ENCODE measurements at regions not wholly inside any gene's neighbourhood (a gene's known extent, or its start where the extent isn't known, plus 50 kb on each side); places are given as distances from the start of the nearest gene placed in this dataset.

GRCh38 chr4:17045866-17046265, 147.4 kb upstream of the LDB2 start:
- no peak overlapping the region for H3K27ac ChIP-seq (ENCODE audit: low read depth in 1 of 2, low read length in 2 of 2)
- no peaks in the 10 kb centered on the region for H3K27me3 ChIP-seq (ENCODE audit: control insufficient read depth in 1 of 2, insufficient read depth in 2 of 2, low read length in 2 of 2)
- Mint-ChIP-seq H3K27me3 (no peaks in the 10 kb centered on the region), H3K4me3 (no peak overlapping the region), H3K36me3 (ENCODE audit: low read depth) (no peaks in the 10 kb centered on the region), H3K9me3 (no peaks in the 10 kb centered on the region), H3K27ac (no peak overlapping the region), H3K4me1 (ENCODE audit: low read depth) (no peaks in the 10 kb centered on the region)
- ChIA-PET POLR2A (no interaction called here), CTCF (no interaction called here)
- peaks cover 0 to 3% of the 10 kb centered on the region in 2 experiments for H3K9me3 ChIP-seq (ENCODE audit: control insufficient read depth in 1 of 2, insufficient read depth in 1 of 2, low read length in 2 of 2)
- ATAC-seq (ENCODE audit: poor library complexity) (no peak), DNase-seq (no peak)
- no peak for TF ChIP-seq CTCF (IDR thresholded peaks at IDR 0.05)
- no peaks in the 10 kb centered on the region for H3K36me3 ChIP-seq (ENCODE audit: insufficient read depth, low read length)
- H3K4me1 ChIP-seq (ENCODE audit: insufficient read depth, low read length): no peaks in the 10 kb centered on the region
- no peak overlapping the region for H3K4me3 ChIP-seq (ENCODE audit: low read length)
- intact Hi-C loops (cut with DNase I, micrococcal nuclease): no loop called here

GRCh38 chr4:17038510-17039176, 140.2 kb upstream of the LDB2 start:
- CTCF ChIA-PET: no interaction called here
- H3K36me3 Mint-ChIP-seq (ENCODE audit: low read depth): no peaks in the 10 kb centered on the region
- H3K27ac ChIP-seq (ENCODE audit: low read depth in 1 of 2, low read length in 2 of 2): no peak overlapping the region
- intact Hi-C loops (cut with DNase I, micrococcal nuclease): no loop called here
- POLR2A ChIA-PET: no interaction called here
- peaks cover 0 to 3% of the 10 kb centered on the region in 2 experiments for H3K9me3 ChIP-seq (ENCODE audit: control insufficient read depth in 1 of 2, insufficient read depth in 1 of 2, low read length in 2 of 2)
- no peaks in the 10 kb centered on the region for H3K4me1 ChIP-seq (ENCODE audit: insufficient read depth, low read length)
- no peaks in the 10 kb centered on the region for H3K36me3 ChIP-seq (ENCODE audit: insufficient read depth, low read length)
- no peaks in the 10 kb centered on the region for H3K27me3 ChIP-seq (ENCODE audit: control insufficient read depth in 1 of 2, insufficient read depth in 2 of 2, low read length in 2 of 2)
- no peak overlapping the region for H3K4me3 ChIP-seq (ENCODE audit: low read length)
- peaks cover 6% of the 10 kb centered on the region for H3K27me3 Mint-ChIP-seq
- DNase-seq (no peak), ATAC-seq (ENCODE audit: poor library complexity) (no peak)
- H3K9me3 Mint-ChIP-seq: no peaks in the 10 kb centered on the region
- TF ChIP-seq CTCF (IDR thresholded peaks at IDR 0.05): no peak
- no peak overlapping the region for H3K4me3 Mint-ChIP-seq
- H3K4me1 Mint-ChIP-seq (ENCODE audit: low read depth): no peaks in the 10 kb centered on the region
- no peak overlapping the region for H3K27ac Mint-ChIP-seq

- Histone ChIP-seq H3K27me3 (ENCODE audit: control insufficient read depth in 1 of 2, insufficient read depth in 2 of 2, low read length in 2 of 2) (no peaks in the 10 kb centered on the region), H3K27ac (ENCODE audit: low read depth in 1 of 2, low read length in 2 of 2) (no peak overlapping the region), H3K4me3 (ENCODE audit: low read length) (no peak overlapping the region), H3K4me1 (ENCODE audit: insufficient read depth, low read length) (no peaks in the 10 kb centered on the region), H3K9me3 (ENCODE audit: control insufficient read depth in 1 of 2, insufficient read depth in 1 of 2, low read length in 2 of 2) (no peaks in the 10 kb centered on the region), H3K36me3 (ENCODE audit: insufficient read depth, low read length) (no peaks in the 10 kb centered on the region)
- DNase-seq (no peak), ATAC-seq (ENCODE audit: poor library complexity) (no peak)
- Mint-ChIP-seq H3K4me3 (no peak overlapping the region), H3K9me3 (no peaks in the 10 kb centered on the region), H3K4me1 (ENCODE audit: low read depth) (no peaks in the 10 kb centered on the region), H3K27me3 (peaks cover 17% of the 10 kb centered on the region), H3K27ac (no peak overlapping the region), H3K36me3 (ENCODE audit: low read depth) (no peaks in the 10 kb centered on the region)
- no peak for TF ChIP-seq CTCF (IDR thresholded peaks at IDR 0.05)
- ChIA-PET CTCF (no interaction called here), POLR2A (no interaction called here)
- intact Hi-C loops (cut with DNase I, micrococcal nuclease): no loop called here
These were observed 135.3 kb upstream of the LDB2 start for GRCh38 chr4:17033768-17034181.

Data from CD4-positive, alpha-beta T cell (primary cell).